ENCODE measurements at regions not wholly inside any gene's neighbourhood (a gene's known extent, or its start where the extent isn't known, plus 50 kb on each side); places are given as distances from the start of the nearest gene placed in this dataset.
"Not testable (repeated sequence)": the region's sequence is repeated elsewhere in the genome, so short reads cannot be mapped to it uniquely, and the experiment has no call there.

- not testable (repeated sequence) for TF ChIP-seq EZH2 (IDR thresholded peaks at IDR 0.05); POLR2AphosphoS5 (IDR thresholded peaks at IDR 0.05; ENCODE audit: borderline replicate concordance, low read depth, low read length)
These were observed 82.1 kb upstream of the ABCA1 start for GRCh38 chr9:105010089-105010488.

Data from SK-N-MC (cell line).